Activated T-helper 17 cell treated with anti-CD3 and anti-CD28 coated beads, Interleukin-2, amount 50 U/mL, for 72 hours (primary cell): ENCODE measurements at regions not wholly inside any gene's neighbourhood (a gene's known extent, or its start where the extent isn't known, plus 50 kb on each side); places are given as distances from the start of the nearest gene placed in this dataset.
A peak's percentile ranks its signal among the peaks of the same experiment; 100 is the strongest.

ENCODE experiments used
- ATAC-seq: fragments of 150-1000 bp; cut with Tn5 transposase; replicated peaks from 2 replicates; pipeline ENCODE4 v1.10.0; 2021; ENCODE audit warnings: mild to moderate bottlenecking, moderate library complexity
- H3K27ac Mint-ChIP-seq: one replicate; pipeline ENCODE4 v1.8.0; 2022; ENCODE audit warnings: mixed read lengths
- H3K27me3 Mint-ChIP-seq: one replicate; pipeline ENCODE4 v1.8.0; 2022; ENCODE audit warnings: mixed read lengths
- H3K36me3 Mint-ChIP-seq: one replicate; pipeline ENCODE4 v1.8.0; 2022; ENCODE audit warnings: low read depth, mild to moderate bottlenecking, mixed read lengths
- H3K4me1 Mint-ChIP-seq: one replicate; pipeline ENCODE4 v1.8.0; 2022; ENCODE audit warnings: mixed read lengths
- H3K4me3 Mint-ChIP-seq: one replicate; pipeline ENCODE4 v1.8.0; 2022; ENCODE audit warnings: mild to moderate bottlenecking, mixed read lengths
- H3K9me3 Mint-ChIP-seq: one replicate; pipeline ENCODE4 v1.8.0; 2022; ENCODE audit warnings: mixed read lengths

DNA sequence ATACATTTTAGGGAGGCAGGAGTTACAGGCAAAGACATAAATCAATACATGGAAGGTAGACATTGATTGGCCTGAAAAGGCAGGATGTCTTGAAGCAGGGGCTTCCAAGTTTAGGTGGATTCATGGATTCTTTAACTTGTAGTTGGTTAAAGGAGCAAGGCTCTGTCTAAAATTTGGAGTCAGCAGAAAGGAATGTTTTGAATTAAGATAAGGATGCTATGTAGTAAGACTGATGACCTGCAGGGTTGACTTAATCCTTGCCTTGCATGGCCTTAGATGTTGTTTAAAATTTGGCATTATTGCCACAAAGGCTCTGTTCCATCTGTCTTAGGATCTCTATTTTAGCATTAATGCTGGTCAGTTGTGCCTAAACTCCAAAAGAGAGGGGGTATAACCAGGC lies 171.3 kb downstream of the C5orf15 start:
- ATAC-seq: no peak
- no peak overlapping the region for H3K27ac Mint-ChIP-seq
- H3K36me3 Mint-ChIP-seq: no peaks in the 10 kb centered on the region
- H3K9me3 Mint-ChIP-seq: no peaks in the 10 kb centered on the region
- peaks cover 34% of the 10 kb centered on the region for H3K27me3 Mint-ChIP-seq
- H3K4me3 Mint-ChIP-seq: no peak overlapping the region
- no peaks in the 10 kb centered on the region for H3K4me1 Mint-ChIP-seq

DNA sequence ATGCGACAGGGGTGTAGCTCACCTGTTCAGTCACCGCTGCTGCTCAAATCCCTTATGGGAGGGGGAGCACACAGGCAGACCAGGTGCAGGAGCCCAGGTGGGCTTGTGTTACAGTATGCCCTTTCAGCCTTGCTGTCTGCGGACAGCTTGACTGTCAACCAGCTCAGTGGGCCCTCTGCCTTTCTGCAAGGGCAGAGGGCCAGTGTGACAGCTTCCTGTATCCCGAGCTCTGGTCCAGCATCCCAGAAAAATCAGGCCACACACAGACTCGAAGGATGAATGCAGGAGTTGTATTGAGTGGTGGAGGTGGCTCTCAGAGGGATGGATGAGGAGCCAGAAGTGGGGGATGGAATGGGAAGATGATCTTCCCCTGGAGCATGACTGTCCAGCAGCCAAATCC lies 172.2 kb downstream of the C5orf15 start:
- Mint-ChIP-seq H3K27ac (no peak overlapping the region), H3K4me1 (no peaks in the 10 kb centered on the region), H3K4me3 (no peak overlapping the region), H3K9me3 (no peaks in the 10 kb centered on the region), H3K27me3 (peaks cover 32% of the 10 kb centered on the region), H3K36me3 (no peaks in the 10 kb centered on the region)
- no peak for ATAC-seq

DNA sequence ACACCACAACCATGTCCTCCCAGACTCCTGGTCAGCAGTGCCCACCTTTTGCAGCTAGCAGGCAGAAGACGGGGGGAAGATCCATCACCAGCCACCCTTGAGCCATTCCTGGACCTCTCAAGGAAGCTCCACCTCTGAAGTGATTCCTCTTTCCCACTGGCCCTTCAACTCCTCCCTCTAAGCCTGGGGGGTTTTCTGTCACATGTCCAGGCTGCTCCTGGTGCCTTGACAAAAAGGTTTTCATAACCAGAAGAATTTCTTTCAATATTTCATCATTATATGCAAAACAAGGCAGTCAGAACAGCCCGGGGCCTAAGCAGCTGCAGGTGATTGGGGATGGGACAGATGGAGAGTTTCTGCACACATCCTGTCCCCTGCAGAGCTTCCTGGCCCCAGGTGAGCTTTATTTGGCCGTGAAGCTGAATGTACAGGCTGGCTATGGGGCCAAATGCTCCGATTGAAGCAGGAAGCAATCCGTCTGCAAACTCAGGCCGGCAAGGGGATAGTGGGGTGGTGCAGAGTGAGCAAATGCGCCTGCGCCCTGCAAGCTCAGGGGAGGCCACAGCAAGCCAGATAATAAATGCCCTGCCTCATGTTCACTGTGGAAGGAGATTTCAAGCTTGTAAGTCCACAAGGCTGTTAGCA lies 173.5 kb downstream of the C5orf15 start:
- ATAC-seq: no peak
- no peaks in the 10 kb centered on the region for H3K9me3 Mint-ChIP-seq
- no peaks in the 10 kb centered on the region for H3K4me1 Mint-ChIP-seq
- peaks cover 34% of the 10 kb centered on the region for H3K27me3 Mint-ChIP-seq
- H3K27ac Mint-ChIP-seq: no peak overlapping the region
- H3K4me3 Mint-ChIP-seq: no peak overlapping the region
- H3K36me3 Mint-ChIP-seq: no peaks in the 10 kb centered on the region

DNA sequence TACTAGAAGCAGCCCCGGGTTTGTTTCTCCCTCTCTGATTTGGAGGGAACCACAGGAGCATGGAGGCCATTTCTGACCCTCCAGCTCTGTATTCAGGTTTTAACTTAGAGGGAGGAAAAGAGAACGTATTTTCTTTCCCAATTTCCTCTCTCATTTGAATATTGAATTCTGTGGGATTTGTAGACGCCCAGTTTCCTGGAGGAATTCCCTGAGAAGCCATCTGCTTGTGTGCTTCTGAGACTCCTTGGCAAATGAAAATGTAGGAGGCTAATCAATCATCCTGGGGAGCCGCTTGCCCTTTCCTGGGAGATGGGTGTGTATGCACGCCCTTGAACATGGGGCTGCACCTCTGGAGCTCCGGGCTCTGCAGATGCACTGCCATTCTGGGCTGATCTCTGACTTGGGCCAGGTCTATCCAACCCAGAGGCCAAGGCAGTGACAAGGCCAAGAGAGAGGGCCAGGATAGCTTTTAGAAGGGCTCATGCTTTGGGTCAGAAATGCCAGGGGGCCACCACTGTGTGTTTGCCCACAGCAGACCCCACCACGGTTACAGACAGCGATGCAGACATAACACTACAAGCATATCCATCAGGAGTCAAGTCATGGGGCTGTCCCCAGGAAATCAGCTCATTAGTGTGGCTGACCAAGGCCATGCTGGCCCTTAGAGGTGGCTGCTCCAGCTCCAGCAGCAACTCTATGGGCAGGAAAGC lies 174.5 kb downstream of the C5orf15 start:
- no peak overlapping the region for H3K4me3 Mint-ChIP-seq
- H3K9me3 Mint-ChIP-seq: no peaks in the 10 kb centered on the region
- H3K27me3 Mint-ChIP-seq: peaks cover 32% of the 10 kb centered on the region
- H3K4me1 Mint-ChIP-seq: no peaks in the 10 kb centered on the region
- ATAC-seq: no peak
- H3K36me3 Mint-ChIP-seq: no peaks in the 10 kb centered on the region
- no peak overlapping the region for H3K27ac Mint-ChIP-seq

DNA sequence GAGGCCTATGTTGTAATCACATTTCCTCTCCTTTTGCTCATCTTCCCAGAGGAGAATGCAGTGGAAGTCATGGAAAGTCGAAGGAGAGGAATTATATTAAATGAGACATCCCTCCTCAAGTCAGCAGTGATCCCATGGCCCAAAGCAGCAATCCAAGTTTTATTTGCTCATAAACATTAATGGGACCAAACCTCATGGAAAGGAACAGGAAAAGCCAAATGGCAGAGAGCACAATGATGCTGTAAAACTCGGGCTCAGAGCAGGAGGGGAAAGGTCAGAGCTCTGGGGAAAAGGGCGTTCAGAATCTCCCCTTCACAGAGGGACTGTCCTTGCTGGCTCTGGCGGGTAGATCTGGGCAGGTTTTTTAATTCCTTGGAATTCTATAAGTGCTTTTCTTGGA lies 175.8 kb downstream of the C5orf15 start:
- Mint-ChIP-seq H3K27ac (no peak overlapping the region), H3K9me3 (no peaks in the 10 kb centered on the region), H3K27me3 (peaks cover 33% of the 10 kb centered on the region), H3K36me3 (no peaks in the 10 kb centered on the region), H3K4me1 (no peaks in the 10 kb centered on the region), H3K4me3 (no peak overlapping the region)
- ATAC-seq: no peak

DNA sequence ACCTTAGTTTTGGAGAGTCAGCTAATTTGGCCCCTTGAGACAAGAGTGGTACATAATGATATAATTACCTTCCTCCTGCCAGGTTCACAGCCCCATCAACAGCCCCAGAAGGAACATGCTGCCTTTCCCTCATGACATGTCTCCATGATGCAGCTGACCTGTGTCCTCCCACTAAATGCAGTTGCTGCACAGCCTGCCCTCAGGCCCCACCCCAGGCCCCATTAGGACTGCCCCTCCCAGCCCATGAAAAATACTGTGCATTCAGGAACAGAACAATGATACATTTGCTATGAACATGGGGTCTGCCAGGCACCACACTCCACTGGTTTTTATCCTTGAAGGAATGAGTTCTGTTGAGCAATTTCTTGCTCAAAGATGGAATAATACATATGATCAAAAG lies 176.4 kb downstream of the C5orf15 start:
- Mint-ChIP-seq H3K4me1 (no peaks in the 10 kb centered on the region), H3K27ac (no peak overlapping the region), H3K9me3 (no peaks in the 10 kb centered on the region), H3K27me3 (peaks cover 31% of the 10 kb centered on the region), H3K36me3 (no peaks in the 10 kb centered on the region), H3K4me3 (no peak overlapping the region)
- ATAC-seq: no peak

DNA sequence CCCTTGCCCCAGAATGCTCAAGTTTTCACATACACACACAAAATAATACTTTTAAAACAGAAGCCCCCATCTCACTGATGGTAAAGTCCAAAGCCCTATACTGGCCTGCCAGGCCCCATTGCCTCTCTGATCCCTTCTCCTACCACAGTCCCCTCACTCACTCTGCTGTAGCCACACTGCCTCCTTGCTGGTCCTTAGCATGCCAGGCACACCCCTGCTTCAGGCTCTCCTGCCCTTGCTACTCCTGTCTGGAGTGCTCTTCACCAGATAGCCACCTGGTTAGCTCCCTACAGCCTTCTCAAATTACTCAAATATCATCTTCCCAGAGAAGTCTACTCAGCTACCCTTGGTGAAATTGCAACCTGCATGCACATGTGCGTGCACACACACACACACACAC lies 177.5 kb downstream of the C5orf15 start:
- no peak for ATAC-seq
- Mint-ChIP-seq H3K4me1 (no peaks in the 10 kb centered on the region), H3K27me3 (peaks cover 25% of the 10 kb centered on the region), H3K9me3 (no peaks in the 10 kb centered on the region), H3K36me3 (no peaks in the 10 kb centered on the region), H3K4me3 (no peak overlapping the region), H3K27ac (no peak overlapping the region)

DNA sequence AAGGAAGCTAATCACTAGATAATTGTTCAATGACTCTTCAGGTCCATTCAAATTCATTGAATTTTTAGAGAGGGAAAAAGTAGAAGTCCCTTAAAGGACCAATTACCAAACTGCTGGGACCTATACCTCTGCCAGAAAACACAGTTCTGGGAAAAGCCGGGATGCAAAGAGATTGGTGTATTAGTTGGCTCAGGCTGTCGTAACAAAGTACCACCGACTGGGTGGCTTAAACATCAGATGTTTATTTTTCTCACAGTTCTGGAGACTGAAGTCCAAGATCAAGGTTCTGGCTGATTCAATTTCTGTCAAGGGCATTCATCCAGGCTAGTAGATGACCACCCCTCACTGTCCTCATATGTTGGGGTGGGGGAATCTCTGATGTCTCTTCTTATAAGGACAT lies 177.1 kb upstream of the FSTL4 start:
- no peaks in the 10 kb centered on the region for H3K36me3 Mint-ChIP-seq
- H3K27ac Mint-ChIP-seq: no peak overlapping the region
- H3K27me3 Mint-ChIP-seq: peaks cover 25% of the 10 kb centered on the region
- H3K4me3 Mint-ChIP-seq: no peak overlapping the region
- ATAC-seq: no peak
- H3K9me3 Mint-ChIP-seq: peaks cover 3% of the 10 kb centered on the region
- no peaks in the 10 kb centered on the region for H3K4me1 Mint-ChIP-seq

DNA sequence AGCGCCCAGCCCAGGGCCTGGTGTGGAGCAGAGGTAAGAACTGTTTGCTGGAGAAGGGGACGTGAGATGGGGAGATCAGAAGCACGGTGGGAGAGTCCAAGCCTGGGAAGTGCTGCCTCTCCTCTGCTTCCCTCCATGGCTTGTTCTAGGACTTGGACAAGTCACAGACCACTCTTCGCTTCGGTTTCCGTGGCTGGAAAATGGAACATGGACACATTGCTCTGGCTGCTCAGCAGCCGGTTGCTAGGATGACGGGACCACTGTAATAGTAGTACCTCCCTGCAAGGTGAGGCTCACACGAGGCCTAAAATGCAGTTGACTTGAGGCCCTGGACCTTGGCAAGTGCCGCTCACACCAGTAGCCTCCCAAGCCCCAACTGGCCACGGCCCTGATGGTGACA lies 175.8 kb upstream of the FSTL4 start:
- H3K36me3 Mint-ChIP-seq: no peaks in the 10 kb centered on the region
- H3K27ac Mint-ChIP-seq: no peak overlapping the region
- H3K9me3 Mint-ChIP-seq: peaks cover 3% of the 10 kb centered on the region
- H3K4me3 Mint-ChIP-seq: no peak overlapping the region
- peaks cover 25% of the 10 kb centered on the region for H3K27me3 Mint-ChIP-seq
- ATAC-seq: no peak
- no peaks in the 10 kb centered on the region for H3K4me1 Mint-ChIP-seq

DNA sequence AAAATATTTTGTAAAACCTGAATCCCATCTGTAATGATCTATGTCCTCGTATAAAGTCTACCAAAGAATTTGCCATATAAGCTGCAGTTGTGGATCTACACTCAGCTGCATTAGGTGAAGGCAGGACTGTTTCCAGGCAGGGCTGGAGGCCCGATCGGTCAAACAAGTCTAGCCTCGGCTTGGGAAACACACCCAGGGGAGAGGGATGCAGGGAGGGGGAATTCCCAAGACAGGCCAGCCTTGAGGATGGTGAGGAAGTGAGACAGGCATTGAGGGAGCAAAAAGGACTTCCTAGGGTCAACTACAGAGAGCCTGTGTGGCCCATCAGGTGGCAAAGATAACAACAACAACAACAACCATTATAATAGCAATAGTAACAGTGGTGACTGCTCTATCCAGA lies 174.1 kb upstream of the FSTL4 start:
- H3K9me3 Mint-ChIP-seq: peaks cover 3% of the 10 kb centered on the region
- H3K36me3 Mint-ChIP-seq: no peaks in the 10 kb centered on the region
- no peaks in the 10 kb centered on the region for H3K4me1 Mint-ChIP-seq
- H3K4me3 Mint-ChIP-seq: no peak overlapping the region
- peaks cover 22% of the 10 kb centered on the region for H3K27me3 Mint-ChIP-seq
- no peak for ATAC-seq
- no peak overlapping the region for H3K27ac Mint-ChIP-seq

DNA sequence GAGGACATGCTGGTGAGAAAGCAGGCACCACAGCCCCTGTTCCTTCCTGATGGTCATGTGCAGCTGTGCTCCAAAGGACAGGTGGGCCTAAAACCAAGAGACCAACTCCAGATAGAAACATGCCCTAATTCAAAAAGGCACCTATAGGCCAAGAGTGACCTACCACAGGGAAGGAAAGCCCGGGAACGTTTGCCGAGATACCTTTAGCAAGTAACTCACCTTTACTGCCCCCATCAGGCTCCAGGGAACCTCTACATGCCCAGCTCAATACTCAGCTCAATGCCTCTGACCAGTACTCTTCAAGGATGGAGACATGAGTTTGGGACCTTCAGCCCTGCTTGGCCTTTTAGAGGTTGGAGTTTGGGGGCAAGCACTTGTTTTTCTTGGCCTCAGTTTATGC lies 172.8 kb upstream of the FSTL4 start:
- Mint-ChIP-seq H3K4me1 (no peaks in the 10 kb centered on the region), H3K9me3 (peaks cover 3% of the 10 kb centered on the region), H3K27me3 (peaks cover 16% of the 10 kb centered on the region), H3K4me3 (no peak overlapping the region), H3K36me3 (no peaks in the 10 kb centered on the region), H3K27ac (no peak overlapping the region)
- ATAC-seq: no peak

DNA sequence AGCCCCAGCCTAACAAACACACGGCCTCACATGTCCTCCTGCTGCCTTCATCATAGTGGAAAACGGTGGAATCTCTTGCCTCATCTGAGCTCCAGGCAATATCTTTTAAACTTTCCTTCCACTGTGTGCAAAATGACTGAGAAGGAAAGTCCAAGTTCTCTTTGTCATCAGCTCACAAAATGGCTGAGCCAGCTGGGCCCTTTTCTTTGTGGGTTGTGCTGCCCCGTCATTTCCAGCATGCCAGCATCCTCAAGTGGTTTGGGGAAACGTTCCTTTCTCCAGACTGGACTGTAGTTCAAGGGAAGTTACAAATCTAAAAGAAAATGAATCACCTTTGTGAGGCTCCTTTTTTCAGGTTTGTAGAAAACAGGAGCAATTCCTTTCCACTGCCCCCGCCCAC lies 171.1 kb upstream of the FSTL4 start:
- no peaks in the 10 kb centered on the region for H3K36me3 Mint-ChIP-seq

DNA sequence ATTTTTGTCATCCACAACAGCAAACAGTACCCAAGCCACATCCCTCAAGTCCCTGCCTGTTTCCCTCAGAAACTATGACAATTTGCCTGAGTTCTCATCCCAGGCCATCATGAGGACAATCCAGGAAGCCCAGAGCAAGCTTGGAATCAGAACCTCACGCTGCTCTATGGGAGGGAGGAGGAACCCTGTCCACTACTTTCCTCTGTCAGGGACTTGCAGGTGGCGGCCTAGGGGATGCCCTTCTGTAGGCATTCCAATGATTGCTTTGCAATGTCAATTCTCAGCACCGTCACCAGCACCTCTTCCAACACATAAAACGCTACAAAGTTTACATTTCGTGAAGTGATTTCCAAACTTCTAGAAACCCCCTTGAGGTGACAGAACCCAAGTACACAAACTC lies 170.4 kb upstream of the FSTL4 start:
- Mint-ChIP-seq H3K4me1 (no peaks in the 10 kb centered on the region), H3K27me3 (peaks cover 7% of the 10 kb centered on the region), H3K27ac (no peak overlapping the region), H3K9me3 (peaks cover 3% of the 10 kb centered on the region), H3K4me3 (no peak overlapping the region), H3K36me3 (no peaks in the 10 kb centered on the region)
- no peak for ATAC-seq

More for the DNA sequence above, 171.1 kb upstream of the FSTL4 start:
- no peak overlapping the region for H3K27ac Mint-ChIP-seq
- ATAC-seq: peak; percentile 26
- H3K9me3 Mint-ChIP-seq: peaks cover 3% of the 10 kb centered on the region
- H3K4me3 Mint-ChIP-seq: no peak overlapping the region
- H3K27me3 Mint-ChIP-seq: peaks cover 8% of the 10 kb centered on the region
- H3K4me1 Mint-ChIP-seq: no peaks in the 10 kb centered on the region

DNA sequence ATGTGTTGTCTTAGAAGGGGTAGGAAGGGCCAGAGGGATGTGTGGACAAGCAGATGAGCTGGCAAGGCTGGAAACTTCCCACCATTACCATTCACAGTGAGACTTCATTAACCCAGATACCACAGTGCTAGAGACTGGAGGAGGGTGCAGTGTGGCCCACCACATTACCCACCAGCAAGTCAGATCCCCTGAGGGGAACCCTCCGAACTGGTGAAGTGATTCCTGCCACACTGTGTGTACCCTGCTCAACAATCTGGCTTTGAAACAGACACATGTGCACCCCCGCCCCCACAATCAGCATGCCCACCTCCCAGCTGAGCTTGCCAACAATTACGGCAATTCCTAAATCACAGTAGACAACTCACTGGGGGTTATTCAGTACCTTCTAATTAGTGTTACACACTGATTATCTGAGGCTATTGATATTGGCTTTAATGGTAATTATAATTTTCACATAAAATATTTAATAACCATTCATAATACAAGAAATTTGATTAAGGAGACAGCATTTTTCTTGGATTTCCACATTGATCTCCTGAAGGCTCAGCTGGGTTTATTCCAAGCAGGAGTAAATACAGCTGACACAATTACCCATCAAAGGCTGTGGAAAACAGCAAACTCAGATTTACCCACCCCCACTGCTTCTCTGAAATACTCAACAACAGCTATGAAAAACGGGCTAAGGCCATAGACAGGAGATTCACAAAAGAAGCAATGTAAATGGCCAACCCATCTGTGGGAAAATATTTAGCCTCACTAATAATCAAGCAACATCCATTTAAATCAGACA lies 169.3 kb upstream of the FSTL4 start:
- no peaks in the 10 kb centered on the region for H3K36me3 Mint-ChIP-seq
- peaks cover 3% of the 10 kb centered on the region for H3K9me3 Mint-ChIP-seq
- no peak overlapping the region for H3K27ac Mint-ChIP-seq
- H3K4me3 Mint-ChIP-seq: no peak overlapping the region
- peaks cover 7% of the 10 kb centered on the region for H3K27me3 Mint-ChIP-seq
- no peaks in the 10 kb centered on the region for H3K4me1 Mint-ChIP-seq
- no peak for ATAC-seq
